HT-29 (cell line): ENCODE measurements at regions not wholly inside any gene's neighbourhood (a gene's known extent, or its start where the extent isn't known, plus 50 kb on each side); places are given as distances from the start of the nearest gene placed in this dataset. TPM values are rescaled to one million over a fixed set of nuclear protein-coding genes. Genes with fewer than 3 reads are reported as not detected.

Source experiments
- DNase-seq: peaks from one replicate; pipeline ENCODE4 v3.0.0-alpha.2; 2015; ENCODE audit warnings: low spot score
- small RNA-seq: library from RNA; depleted of rRNA; stranded (forward); fragments of <200 nt; gene quantifications from one replicate; pipeline ENCODE3, GENCODE V24; 2014

- no peak for DNase-seq
Observed at GRCh38 chr2:15880226-15881119, 59.9 kb upstream of the MYCN start.

GRCh38 chr2:15881120-15881433 lies 59.3 kb upstream of the MYCN start:
- no peak for DNase-seq

- no peak for DNase-seq
Observed at GRCh38 chr2:15881676-15882075, 58.7 kb upstream of the MYCN start.

- no peak for DNase-seq
Observed at GRCh38 chr2:15882761-15883497, 57.4 kb upstream of the MYCN start.

- no peak for DNase-seq
Observed at GRCh38 chr2:15883684-15884083, 56.7 kb upstream of the MYCN start.

- DNase-seq, result no peak
Observed at GRCh38 chr2:15884790-15885189, 55.6 kb upstream of the MYCN start.

- DNase-seq, result no peak
Observed at GRCh38 chr2:15886231-15886630, 54.1 kb upstream of the MYCN start.

- DNase-seq, result no peak
Observed at GRCh38 chr2:15889442-15890123, 50.8 kb upstream of the MYCN start.

GRCh38 chr2:15890124-15890754 lies 50.1 kb upstream of the MYCN start:
- DNase-seq, result no peak

Small RNA genes lying in the stretch of these regions (small RNA-seq; reads per million reads assigned to genes)
- gene RNU5E-7P, result not detected
